ENCODE measurements at regions not wholly inside any gene's neighbourhood (a gene's known extent, or its start where the extent isn't known, plus 50 kb on each side); places are given as distances from the start of the nearest gene placed in this dataset.

DNA sequence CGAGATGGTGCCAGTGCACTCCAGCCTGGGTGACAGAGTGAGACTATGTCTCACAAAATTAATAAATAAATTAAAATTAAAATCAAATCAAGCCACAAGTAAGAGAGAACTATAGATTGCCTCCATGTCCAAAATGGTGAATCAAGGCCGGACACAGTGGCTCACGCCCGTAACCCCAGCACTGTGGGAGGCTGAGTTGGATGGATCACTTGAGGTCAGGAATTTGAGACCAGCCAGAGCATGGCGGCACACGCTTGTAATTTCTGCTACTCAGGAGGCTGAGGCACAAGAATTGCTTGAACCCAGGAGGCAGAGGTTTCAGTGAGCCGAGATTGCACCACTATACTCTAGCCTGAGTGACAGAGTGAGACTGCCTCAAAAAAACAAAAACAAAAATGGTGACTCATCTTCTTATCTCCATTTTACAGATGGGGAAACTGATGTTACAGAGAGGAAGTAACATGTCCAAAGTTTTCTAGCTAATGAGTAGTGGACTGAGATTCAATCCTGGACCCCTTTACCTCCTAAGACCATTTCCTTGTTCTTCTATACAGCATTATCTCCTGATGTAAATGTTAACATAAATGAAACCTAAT is 99.0 kb upstream of the HNRNPU start (continued):
- TF ChIP-seq REST (IDR thresholded peaks at IDR 0.05; ENCODE audit: borderline replicate concordance) (no peak; the same call in 1 of the 2 replicates), REST (CRISPR knock-in tag; IDR thresholded peaks at IDR 0.05; ENCODE audit: low read depth) (no peak), HMBOX1 (IDR thresholded peaks at IDR 0.05) (no peak), SNRNP70 (optimal IDR thresholded peaks at IDR 0.05; ENCODE audit: low read depth, low read length) (no peak), ZNF217 (CRISPR knock-in tag; IDR thresholded peaks at IDR 0.05) (no peak), ZNF384 (IDR thresholded peaks at IDR 0.05; ENCODE audit: low read depth, low read length) (peak; percentile 59), CBFA2T3 (IDR thresholded peaks at IDR 0.05) (peak; percentile 81), HDAC8 (tag; IDR thresholded peaks at IDR 0.05) (no peak), ZNF551 (CRISPR knock-in tag; IDR thresholded peaks at IDR 0.05) (no peak), EP400 (IDR thresholded peaks at IDR 0.05) (no peak), ZNF124 (CRISPR knock-in tag; IDR thresholded peaks at IDR 0.05) (no peak), BRD9 (IDR thresholded peaks at IDR 0.05; ENCODE audit: low read depth, partially characterized antibody) (no peak), ZNF146 (CRISPR knock-in tag; IDR thresholded peaks at IDR 0.05; ENCODE audit: unreplicated experiment) (no peak), PHF20 (IDR thresholded peaks at IDR 0.05; ENCODE audit: partially characterized antibody) (no peak), FOXK1 (CRISPR knock-in tag; IDR thresholded peaks at IDR 0.05; ENCODE audit: borderline replicate concordance) (no peak), ZNF699 (CRISPR knock-in tag; IDR thresholded peaks at IDR 0.05; ENCODE audit: insufficient replicate concordance) (no peak), FIP1L1 (IDR thresholded peaks at IDR 0.05; ENCODE audit: low read depth, low read length, poor library complexity, severe bottlenecking) (no peak), IRF2 (CRISPR knock-in tag; IDR thresholded peaks at IDR 0.05) (no peak), NFYB (IDR thresholded peaks at IDR 0.05; ENCODE audit: extremely low read depth, insufficient read length) (no peak), LEF1 (IDR thresholded peaks at IDR 0.05) (peak; percentile 29; the same call in 1 of the 2 replicates), SAFB2 (IDR thresholded peaks at IDR 0.05; ENCODE audit: borderline replicate concordance, low read depth, low read length, severe bottlenecking) (no peak), E2F3 (CRISPR knock-in tag; IDR thresholded peaks at IDR 0.05) (no peak), ELF4 (CRISPR knock-in tag; IDR thresholded peaks at IDR 0.05) (no peak), KAT2B (IDR thresholded peaks at IDR 0.05; ENCODE audit: low read depth, low read length) (no peak)

Measured in K562 (cell line).